HepG2 (cell line): ENCODE measurements at regions not wholly inside any gene's neighbourhood (a gene's known extent, or its start where the extent isn't known, plus 50 kb on each side); places are given as distances from the start of the nearest gene placed in this dataset.

Experiments used
- ATAC-seq: fragments of 200-7000 bp; cut with Tn5 transposase; 3 replicates; pipeline ENCODE4 v1.9.1; 2020; ENCODE audit warnings: mild to moderate bottlenecking, moderate library complexity
- BruUV-seq: library from RNA; stranded (reverse); fragments of 400-500 nt; replicated peaks from 2 replicates; lab custom pipeline; 2021; lab: Mats Ljungman, UMichigan
- CTCF ChIA-PET: fragments of 300-600 bp; formaldehyde crosslinking; extraction: SDS; loops from one replicate; lab custom pipeline; 2021; ENCODE audit warnings: low total read pairs, inconsistent platforms, low intra/inter-chr PET ratio; lab: Yijun Ruan, JAX
- POLR2A ChIA-PET: fragments of 350-600 bp; sonication (Branson Sonifier 250); formaldehyde crosslinking; loops from one replicate; lab custom pipeline; 2020; ENCODE audit warnings: antibody characterized with exemption, inconsistent platforms; lab: Yijun Ruan, JAX
- DNase-seq: peaks from one replicate; pipeline ENCODE4 v3.0.0-alpha.2; 2015; ENCODE audit warnings: low spot score
- FAIRE-seq: peaks from 3 replicates; lab custom pipeline; 2011; peaks lifted over from hg19 to GRCh38; lab: Jason Lieb, UNC
- H2AFZ ChIP-seq: one replicate; pipeline ENCODE4 v1.6.1; 2011; ENCODE audit warnings: low read length, inconsistent platforms
- H3K27ac ChIP-seq: fragments of 300-600 bp; 3 replicates; pipeline ENCODE4 v1.8.0; 2011; ENCODE audit warnings: mixed run types, mild to moderate bottlenecking, mixed read lengths, low read length, inconsistent platforms; ENCODE audit not compliant: insufficient read depth; ENCODE audit errors: extremely low read length
- H3K27me3 ChIP-seq, 2 experiments: fragments of 200-600 bp in 1 of 2; 2 replicates in 1 of 2; 3 replicates in 1 of 2; pipeline versions ENCODE4 v1.6.0 to v1.8.0; 2011; ENCODE audit warnings: low read length in 2 of 2, mild to moderate bottlenecking in 2 of 2, moderate library complexity in 2 of 2, inconsistent platforms in 1 of 2; ENCODE audit not compliant: insufficient read depth in 2 of 2, control insufficient read depth in 1 of 2
- H3K36me3 ChIP-seq, 2 experiments: fragments of 200-600 bp in 1 of 2; replicated peaks in 1 of 2; 2 replicates in 1 of 2; 3 replicates in 1 of 2; pipeline versions ENCODE4 v1.5.1 to v1.8.0; 2011; ENCODE audit warnings: low read length in 2 of 2, inconsistent platforms in 1 of 2; ENCODE audit not compliant: insufficient read depth in 2 of 2, control insufficient read depth in 1 of 2
- H3K4me1 ChIP-seq: 2 replicates; pipeline ENCODE4 v1.5.1; 2012; ENCODE audit warnings: low read length, inconsistent platforms; ENCODE audit not compliant: insufficient read depth
- H3K4me2 ChIP-seq: 2 replicates; pipeline ENCODE4 v1.6.0; 2011; ENCODE audit warnings: low read depth, low read length, inconsistent platforms
- H3K4me3 ChIP-seq, 3 experiments: fragments of 200-600 bp in 1 of 3; sonication (generic), shearing (Covaris generic) in 1 of 3; replicated peaks in 1 of 3; 2 replicates each; pipeline ENCODE4 v1.5.1; 2011 to 2016; ENCODE audit warnings: low read length in 3 of 3, inconsistent platforms in 2 of 3, low read depth in 2 of 3, mild to moderate bottlenecking in 2 of 3, control low read depth in 1 of 3, mixed read lengths in 1 of 3; ENCODE audit not compliant: insufficient read depth in 1 of 3
- H3K79me2 ChIP-seq: one replicate; pipeline ENCODE4 v1.6.1; 2011; ENCODE audit warnings: low read length, inconsistent platforms; ENCODE audit not compliant: insufficient read depth
- H3K9ac ChIP-seq: 2 replicates; pipeline ENCODE4 v1.6.0; 2011; ENCODE audit warnings: mild to moderate bottlenecking, low read depth, low read length, inconsistent platforms; ENCODE audit not compliant: insufficient read depth
- H3K9me3 ChIP-seq: 2 replicates; pipeline ENCODE4 v1.5.1; 2012; ENCODE audit warnings: mild to moderate bottlenecking, low read length
- H4K20me1 ChIP-seq: 2 replicates; pipeline ENCODE4 v1.6.0; 2011; ENCODE audit warnings: inconsistent platforms, mild to moderate bottlenecking, low read length, moderate library complexity; ENCODE audit not compliant: insufficient read depth
- ATM ChIP-seq: fragments of 450-650 bp; IDR thresholded peaks from 2 replicates; pipeline ENCODE4 v1.7.1; 2017; ENCODE audit warnings: mild to moderate bottlenecking, borderline replicate concordance
- CREB1 ChIP-seq, 2 experiments: fragments of 450-650 bp in 1 of 2; IDR thresholded peaks; 2 replicates each; pipeline ENCODE4 v1.6.1; 2016 to 2017; ENCODE audit warnings: control low read depth in 1 of 2, mild to moderate bottlenecking in 1 of 2, missing compliant biosample characterization in 1 of 2, missing genetic modification characterization in 1 of 2
- GFI1 ChIP-seq: sonication (generic); formaldehyde crosslinking; IDR thresholded peaks from 2 replicates; pipeline ENCODE4 v1.5.0; 2020; ENCODE audit warnings: missing genetic modification reagents, mild to moderate bottlenecking, borderline replicate concordance
- HDAC2 ChIP-seq: sonication (generic); formaldehyde crosslinking; IDR thresholded peaks from 2 replicates; pipeline ENCODE4 v1.4.0; 2020; ENCODE audit warnings: missing genetic modification reagents
- HES4 ChIP-seq: sonication (generic); formaldehyde crosslinking; IDR thresholded peaks from 2 replicates; pipeline ENCODE4 v1.9.0; 2021; ENCODE audit warnings: mild to moderate bottlenecking, missing genetic modification reagents, borderline replicate concordance
- NR2F6 ChIP-seq, 2 experiments: IDR thresholded peaks; 2 replicates each; pipeline ENCODE4 v1.6.1; 2016; ENCODE audit warnings: antibody characterized with exemption in 1 of 2, mild to moderate bottlenecking in 1 of 2
- POLR2G ChIP-seq: fragments of 200-400 bp; formaldehyde crosslinking; IDR thresholded peaks from 2 replicates; pipeline ENCODE4 v1.6.1; 2018; ENCODE audit warnings: mild to moderate bottlenecking, low read depth, low read length, moderate library complexity
- REL ChIP-seq: sonication (generic); formaldehyde crosslinking; conservative IDR thresholded peaks from 2 replicates; pipeline ENCODE4 v1.8.0; 2022; ENCODE audit warnings: mild to moderate bottlenecking, missing genetic modification reagents, moderate library complexity
- RNF2 ChIP-seq: fragments of 450-650 bp; conservative IDR thresholded peaks from 2 replicates; pipeline ENCODE4 v1.6.1; 2016; ENCODE audit warnings: low read depth
- SMAD3 ChIP-seq: sonication (generic); formaldehyde crosslinking; IDR thresholded peaks from 2 replicates; pipeline ENCODE4 v1.4.0; 2020; ENCODE audit warnings: missing genetic modification reagents
- ZNF670 ChIP-seq: sonication (generic); formaldehyde crosslinking; IDR thresholded peaks from 2 replicates; pipeline ENCODE4 v1.8.0; 2022; ENCODE audit warnings: mild to moderate bottlenecking, missing genetic modification reagents, borderline replicate concordance
- ZSCAN20 ChIP-seq: sonication (generic); formaldehyde crosslinking; IDR thresholded peaks from 2 replicates; pipeline ENCODE4 v1.4.0; 2020; ENCODE audit warnings: missing genetic modification reagents, mild to moderate bottlenecking, borderline replicate concordance
- WGBS: methylation state at CpG from one replicate; pipeline ENCODE4 v1.1.6; 2017; ENCODE audit warnings: low lambda C conversion rate; 5-methylcytosine and 5-hydroxymethylcytosine counted together
- in situ Hi-C: cut with HindIII; loops from 2 replicates; pipeline ENCODE4 v1.10.0; 2017; ENCODE audit warnings: low pct_unique_long_range_greater_than_20kb; ENCODE audit not compliant: extremely low pct_ligation_motif_present
- intact Hi-C: fragments of 100-400 bp; cut with micrococcal nuclease; formaldehyde crosslinking; loops from one replicate; pipeline ENCODE4 v1.10.0; 2022; ENCODE audit not compliant: unreplicated experiment
- TF ChIP-seq, protein P1 (sequence below): sonication (generic); formaldehyde crosslinking; IDR thresholded peaks from 2 replicates; pipeline ENCODE4 v1.4.0; 2020; ENCODE audit warnings: mild to moderate bottlenecking, missing genetic modification reagents
- TF ChIP-seq, protein P2 (sequence below): IDR thresholded peaks from 2 replicates; pipeline ENCODE4 v1.6.1; 2012; ENCODE audit warnings: low read length, improper control_type of control experiment
- TF ChIP-seq, protein P3 (sequence below): sonication (generic); formaldehyde crosslinking; IDR thresholded peaks from 2 replicates; pipeline ENCODE4 v1.5.0; 2020; ENCODE audit warnings: mild to moderate bottlenecking, missing genetic modification reagents, borderline replicate concordance
- TF ChIP-seq, protein P4 (sequence below): sonication (generic); formaldehyde crosslinking; IDR thresholded peaks from 2 replicates; pipeline ENCODE4 v1.8.1; 2023; ENCODE audit warnings: missing genetic modification reagents, mild to moderate bottlenecking, borderline replicate concordance

DNA sequence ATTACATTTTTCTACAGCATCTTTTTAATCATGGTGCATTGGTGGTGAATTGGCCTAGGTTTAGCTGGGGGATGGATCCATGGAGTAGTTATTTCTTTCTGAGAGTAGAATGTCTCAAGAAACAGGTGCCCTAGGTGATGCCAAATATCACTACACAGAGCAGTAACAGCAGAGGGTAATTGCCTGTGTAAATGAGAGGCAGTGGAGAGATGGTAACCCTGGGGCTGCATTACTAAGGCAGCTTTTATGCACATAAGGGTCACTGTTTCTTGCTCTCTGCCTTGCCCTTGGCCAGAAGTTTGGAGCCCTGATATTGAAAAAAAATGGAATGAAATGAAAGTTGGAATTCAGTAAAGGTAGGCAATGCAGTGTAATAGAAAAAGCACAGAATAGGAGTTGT is 604.0 kb downstream of the NOVA1 start (continued):
- no peak for TF ChIP-seq POLR2G
- TF ChIP-seq HDAC2 (CRISPR knock-in tag), result no peak
- TF ChIP-seq GFI1, result no peak
- TF ChIP-seq, protein P1, sequence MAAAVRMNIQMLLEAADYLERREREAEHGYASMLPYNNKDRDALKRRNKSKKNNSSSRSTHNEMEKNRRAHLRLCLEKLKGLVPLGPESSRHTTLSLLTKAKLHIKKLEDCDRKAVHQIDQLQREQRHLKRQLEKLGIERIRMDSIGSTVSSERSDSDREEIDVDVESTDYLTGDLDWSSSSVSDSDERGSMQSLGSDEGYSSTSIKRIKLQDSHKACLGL (CRISPR knock-in tag), result no peak
- no peak for TF ChIP-seq REL (CRISPR knock-in tag)
- no peak for TF ChIP-seq ZSCAN20 (CRISPR knock-in tag)
- no peak for TF ChIP-seq RNF2
- TF ChIP-seq HES4 (CRISPR knock-in tag), result no peak

DNA sequence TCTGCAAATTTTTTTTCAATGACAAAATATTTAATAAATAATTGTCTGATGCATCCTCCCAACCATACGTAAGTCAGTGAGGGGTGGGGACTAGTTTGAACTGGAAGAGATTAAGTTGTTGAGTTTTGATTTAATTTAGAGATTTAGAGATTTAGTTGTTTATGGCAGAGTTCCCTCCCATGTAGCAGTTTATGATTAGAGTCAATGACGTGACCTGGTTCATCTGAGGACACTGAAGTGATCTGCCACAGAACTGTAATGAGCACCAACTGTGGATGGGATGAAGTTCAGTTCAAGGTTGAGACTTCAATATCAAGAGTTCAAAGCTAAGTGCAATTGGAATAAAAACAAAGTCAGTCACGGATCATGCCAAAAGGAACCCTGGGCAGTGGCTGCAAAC is 609.3 kb downstream of the NOVA1 start:
- no peaks in the 10 kb centered on the region for H3K79me2 ChIP-seq
- peaks cover 98% of the 10 kb centered on the region for H3K9me3 ChIP-seq
- no peaks in the 10 kb centered on the region for H3K27me3 ChIP-seq
- no peak overlapping the region for H2AFZ ChIP-seq
- DNase-seq (no peak), FAIRE-seq (no peak), ATAC-seq (no peak)
- H3K4me3 ChIP-seq, result no peak overlapping the region
- WGBS, result 13% methylated on average over 3 of the region's 3 CpGs
- no peak overlapping the region for H3K4me2 ChIP-seq
- no TSS peak for BruUV-seq
- no peaks in the 10 kb centered on the region for H4K20me1 ChIP-seq
- POLR2A ChIA-PET, result no interaction called here
- intact Hi-C loops (no loop called here), in situ Hi-C loops (no loop called here)
- H3K27ac ChIP-seq, result no peak overlapping the region
- TF ChIP-seq SMAD3 (CRISPR knock-in tag) (no peak), CREB1 (IDR thresholded peaks at IDR 0.05) (0 out of 2 replicates have a peak, but pooled peaks have one; percentile 12), CREB1 (CRISPR knock-in tag; IDR thresholded peaks at IDR 0.05) (no peak), ATM (no peak), ZNF670 (CRISPR knock-in tag) (no peak), NR2F6 (IDR thresholded peaks at IDR 0.05) (no peak), NR2F6 (CRISPR knock-in tag; IDR thresholded peaks at IDR 0.05) (no peak)
- TF ChIP-seq, protein P2, sequence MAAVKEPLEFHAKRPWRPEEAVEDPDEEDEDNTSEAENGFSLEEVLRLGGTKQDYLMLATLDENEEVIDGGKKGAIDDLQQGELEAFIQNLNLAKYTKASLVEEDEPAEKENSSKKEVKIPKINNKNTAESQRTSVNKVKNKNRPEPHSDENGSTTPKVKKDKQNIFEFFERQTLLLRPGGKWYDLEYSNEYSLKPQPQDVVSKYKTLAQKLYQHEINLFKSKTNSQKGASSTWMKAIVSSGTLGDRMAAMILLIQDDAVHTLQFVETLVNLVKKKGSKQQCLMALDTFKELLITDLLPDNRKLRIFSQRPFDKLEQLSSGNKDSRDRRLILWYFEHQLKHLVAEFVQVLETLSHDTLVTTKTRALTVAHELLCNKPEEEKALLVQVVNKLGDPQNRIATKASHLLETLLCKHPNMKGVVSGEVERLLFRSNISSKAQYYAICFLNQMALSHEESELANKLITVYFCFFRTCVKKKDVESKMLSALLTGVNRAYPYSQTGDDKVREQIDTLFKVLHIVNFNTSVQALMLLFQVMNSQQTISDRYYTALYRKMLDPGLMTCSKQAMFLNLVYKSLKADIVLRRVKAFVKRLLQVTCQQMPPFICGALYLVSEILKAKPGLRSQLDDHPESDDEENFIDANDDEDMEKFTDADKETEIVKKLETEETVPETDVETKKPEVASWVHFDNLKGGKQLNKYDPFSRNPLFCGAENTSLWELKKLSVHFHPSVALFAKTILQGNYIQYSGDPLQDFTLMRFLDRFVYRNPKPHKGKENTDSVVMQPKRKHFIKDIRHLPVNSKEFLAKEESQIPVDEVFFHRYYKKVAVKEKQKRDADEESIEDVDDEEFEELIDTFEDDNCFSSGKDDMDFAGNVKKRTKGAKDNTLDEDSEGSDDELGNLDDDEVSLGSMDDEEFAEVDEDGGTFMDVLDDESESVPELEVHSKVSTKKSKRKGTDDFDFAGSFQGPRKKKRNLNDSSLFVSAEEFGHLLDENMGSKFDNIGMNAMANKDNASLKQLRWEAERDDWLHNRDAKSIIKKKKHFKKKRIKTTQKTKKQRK, result no peak
- TF ChIP-seq, protein P3, sequence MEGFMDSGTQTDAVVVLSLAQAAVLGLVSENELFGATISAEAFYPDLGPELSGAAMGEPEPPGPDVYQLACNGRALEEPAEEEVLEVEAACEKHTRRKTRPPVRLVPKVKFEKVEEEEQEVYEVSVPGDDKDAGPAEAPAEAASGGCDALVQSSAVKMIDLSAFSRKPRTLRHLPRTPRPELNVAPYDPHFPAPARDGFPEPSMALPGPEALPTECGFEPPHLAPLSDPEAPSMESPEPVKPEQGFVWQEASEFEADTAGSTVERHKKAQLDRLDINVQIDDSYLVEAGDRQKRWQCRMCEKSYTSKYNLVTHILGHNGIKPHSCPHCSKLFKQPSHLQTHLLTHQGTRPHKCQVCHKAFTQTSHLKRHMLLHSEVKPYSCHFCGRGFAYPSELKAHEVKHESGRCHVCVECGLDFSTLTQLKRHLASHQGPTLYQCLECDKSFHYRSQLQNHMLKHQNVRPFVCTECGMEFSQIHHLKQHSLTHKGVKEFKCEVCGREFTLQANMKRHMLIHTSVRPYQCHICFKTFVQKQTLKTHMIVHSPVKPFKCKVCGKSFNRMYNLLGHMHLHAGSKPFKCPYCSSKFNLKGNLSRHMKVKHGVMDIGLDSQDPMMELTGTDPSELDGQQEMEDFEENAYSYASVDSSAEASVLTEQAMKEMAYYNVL (CRISPR knock-in tag), result no peak
- TF ChIP-seq, protein P4, sequence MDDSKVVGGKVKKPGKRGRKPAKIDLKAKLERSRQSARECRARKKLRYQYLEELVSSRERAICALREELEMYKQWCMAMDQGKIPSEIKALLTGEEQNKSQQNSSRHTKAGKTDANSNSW (CRISPR knock-in tag), result no peak
- H3K36me3 ChIP-seq, result no peaks in the 10 kb centered on the region
- H3K4me1 ChIP-seq, result no peaks in the 10 kb centered on the region
- H3K9ac ChIP-seq, result no peak overlapping the region
- CTCF ChIA-PET, result no interaction called here
